ENCODE measurements at regions not wholly inside any gene's neighbourhood (a gene's known extent, or its start where the extent isn't known, plus 50 kb on each side); places are given as distances from the start of the nearest gene placed in this dataset.
"Not testable (repeated sequence)": the region's sequence is repeated elsewhere in the genome, so short reads cannot be mapped to it uniquely, and the experiment has no call there.

- H3K4me3 Mint-ChIP-seq, result no peak overlapping the region
- no peak for DNase-seq
- no peaks in the 10 kb centered on the region for H3K36me3 Mint-ChIP-seq (ENCODE audit: insufficient read depth)
Observed at GRCh38 chr1:163562355-163562754, 240.6 kb downstream of the NUF2 start.

GRCh38 chr1:163565166-163565565, 243.4 kb downstream of the NUF2 start:
- Mint-ChIP-seq H3K9me3 (peaks cover 0 to 13% of the 10 kb centered on the region in 2 donors), H3K27me3 (no peaks in the 10 kb centered on the region), H3K36me3 (ENCODE audit: insufficient read depth) (no peaks in the 10 kb centered on the region), H3K4me3 (no peak overlapping the region), H3K4me1 (ENCODE audit: low read depth in 2 of 2) (no peaks in the 10 kb centered on the region), H3K27ac (no peak overlapping the region)
- ATAC-seq (replicated peaks) (no peak), DNase-seq (no peak)

More at GRCh38 chr1:163562355-163562754, 240.6 kb downstream of the NUF2 start:
- Mint-ChIP-seq H3K27me3 (no peaks in the 10 kb centered on the region), H3K9me3 (peaks cover 0 to 13% of the 10 kb centered on the region in 2 donors), H3K27ac (no peak overlapping the region), H3K4me1 (ENCODE audit: low read depth in 2 of 2) (no peaks in the 10 kb centered on the region)
- ATAC-seq (replicated peaks), result no peak

GRCh38 chr1:163570071-163570470, 248.3 kb downstream of the NUF2 start:
- DNase-seq, result no peak
- no peak overlapping the region for H3K4me3 Mint-ChIP-seq
- H3K36me3 Mint-ChIP-seq (ENCODE audit: insufficient read depth), result no peaks in the 10 kb centered on the region
- no peaks in the 10 kb centered on the region for H3K4me1 Mint-ChIP-seq (ENCODE audit: low read depth in 2 of 2)
- H3K27me3 Mint-ChIP-seq, result no peaks in the 10 kb centered on the region
- H3K27ac Mint-ChIP-seq, result no peak overlapping the region
- H3K9me3 Mint-ChIP-seq, result peaks cover 0 to 4% of the 10 kb centered on the region in 2 donors
- ATAC-seq (replicated peaks), result no peak

GRCh38 chr1:163571950-163572349, 250.2 kb downstream of the NUF2 start:
- Mint-ChIP-seq H3K4me3 (no peak overlapping the region), H3K4me1 (ENCODE audit: low read depth in 2 of 2) (no peaks in the 10 kb centered on the region), H3K27me3 (no peaks in the 10 kb centered on the region), H3K9me3 (no peaks in the 10 kb centered on the region), H3K36me3 (ENCODE audit: insufficient read depth) (no peaks in the 10 kb centered on the region), H3K27ac (no peak overlapping the region)
- ATAC-seq (replicated peaks) (no peak), DNase-seq (no peak)

- ATAC-seq (replicated peaks) (no peak), DNase-seq (no peak)
- H3K4me3 Mint-ChIP-seq, result no peak overlapping the region
- no peaks in the 10 kb centered on the region for H3K36me3 Mint-ChIP-seq (ENCODE audit: insufficient read depth)
- no peaks in the 10 kb centered on the region for H3K9me3 Mint-ChIP-seq
- H3K27ac Mint-ChIP-seq, result no peak overlapping the region
- no peaks in the 10 kb centered on the region for H3K27me3 Mint-ChIP-seq
- H3K4me1 Mint-ChIP-seq (ENCODE audit: low read depth in 2 of 2), result no peaks in the 10 kb centered on the region
Observed at GRCh38 chr1:163574119-163574518, 252.4 kb downstream of the NUF2 start.

- no peaks in the 10 kb centered on the region for H3K9me3 Mint-ChIP-seq
- no peaks in the 10 kb centered on the region for H3K4me1 Mint-ChIP-seq (ENCODE audit: low read depth in 2 of 2)
- H3K27ac Mint-ChIP-seq, result no peak overlapping the region
- ATAC-seq (replicated peaks), result no peak
- no peaks in the 10 kb centered on the region for H3K27me3 Mint-ChIP-seq
- H3K36me3 Mint-ChIP-seq (ENCODE audit: insufficient read depth), result no peaks in the 10 kb centered on the region
- H3K4me3 Mint-ChIP-seq, result no peak overlapping the region
- DNase-seq, result no peak
Observed at GRCh38 chr1:163580926-163581325, 259.2 kb downstream of the NUF2 start.

GRCh38 chr1:163583661-163584181, 262.0 kb downstream of the NUF2 start:
- no peak for ATAC-seq (replicated peaks)
- no peak for DNase-seq
- Mint-ChIP-seq H3K9me3 (no peaks in the 10 kb centered on the region), H3K4me1 (ENCODE audit: low read depth in 2 of 2) (no peaks in the 10 kb centered on the region), H3K27ac (no peak overlapping the region), H3K4me3 (no peak overlapping the region), H3K36me3 (ENCODE audit: insufficient read depth) (no peaks in the 10 kb centered on the region), H3K27me3 (no peaks in the 10 kb centered on the region)

GRCh38 chr1:163585796-163586195, 264.0 kb downstream of the NUF2 start:
- Mint-ChIP-seq H3K4me1 (ENCODE audit: low read depth in 2 of 2) (no peaks in the 10 kb centered on the region), H3K9me3 (no peaks in the 10 kb centered on the region), H3K4me3 (no peak overlapping the region), H3K27me3 (no peaks in the 10 kb centered on the region), H3K27ac (no peak overlapping the region), H3K36me3 (ENCODE audit: insufficient read depth) (no peaks in the 10 kb centered on the region)
- ATAC-seq (replicated peaks) (no peak), DNase-seq (no peak)

- Mint-ChIP-seq H3K27ac (no peak overlapping the region), H3K27me3 (no peaks in the 10 kb centered on the region), H3K4me1 (ENCODE audit: low read depth in 2 of 2) (no peaks in the 10 kb centered on the region), H3K4me3 (no peak overlapping the region), H3K36me3 (ENCODE audit: insufficient read depth) (no peaks in the 10 kb centered on the region), H3K9me3 (peaks cover 5 to 11% of the 10 kb centered on the region in 2 donors)
- DNase-seq (no peak), ATAC-seq (replicated peaks) (no peak)
Observed at GRCh38 chr1:163588796-163589195, 267.0 kb downstream of the NUF2 start.

- Mint-ChIP-seq H3K4me3 (no peak overlapping the region), H3K27me3 (no peaks in the 10 kb centered on the region), H3K9me3 (peaks cover 5 to 11% of the 10 kb centered on the region in 2 donors), H3K27ac (no peak overlapping the region), H3K4me1 (ENCODE audit: low read depth in 2 of 2) (no peaks in the 10 kb centered on the region), H3K36me3 (ENCODE audit: insufficient read depth) (no peaks in the 10 kb centered on the region)
- ATAC-seq (replicated peaks) (no peak), DNase-seq (no peak)
Observed at GRCh38 chr1:163589735-163590134, 268.0 kb downstream of the NUF2 start.

GRCh38 chr1:163591131-163591530, 269.4 kb downstream of the NUF2 start:
- not testable (repeated sequence) for H3K36me3 Mint-ChIP-seq (ENCODE audit: insufficient read depth); H3K4me1 Mint-ChIP-seq (ENCODE audit: low read depth in 2 of 2); H3K27me3 Mint-ChIP-seq; DNase-seq; H3K4me3 Mint-ChIP-seq; H3K27ac Mint-ChIP-seq; ATAC-seq (replicated peaks)
- H3K9me3 Mint-ChIP-seq, result peaks cover 5 to 11% of the 10 kb centered on the region in 2 donors

GRCh38 chr1:163592623-163593022, 270.9 kb downstream of the NUF2 start:
- not testable (repeated sequence) for H3K4me1 Mint-ChIP-seq (ENCODE audit: low read depth in 2 of 2); H3K36me3 Mint-ChIP-seq (ENCODE audit: insufficient read depth); DNase-seq; H3K4me3 Mint-ChIP-seq; H3K27me3 Mint-ChIP-seq; H3K27ac Mint-ChIP-seq; ATAC-seq (replicated peaks)
- peaks cover 5 to 11% of the 10 kb centered on the region in 2 donors for H3K9me3 Mint-ChIP-seq

GRCh38 chr1:163596106-163596505, 274.4 kb downstream of the NUF2 start:
- not testable (repeated sequence) for DNase-seq; H3K27ac Mint-ChIP-seq; H3K36me3 Mint-ChIP-seq (ENCODE audit: insufficient read depth); H3K4me1 Mint-ChIP-seq (ENCODE audit: low read depth in 2 of 2); H3K27me3 Mint-ChIP-seq; ATAC-seq (replicated peaks); H3K4me3 Mint-ChIP-seq
- H3K9me3 Mint-ChIP-seq, result peaks cover 12 to 19% of the 10 kb centered on the region in 2 donors

GRCh38 chr1:163596541-163597258, 274.9 kb downstream of the NUF2 start:
- H3K27me3 Mint-ChIP-seq, result no peaks in the 10 kb centered on the region
- H3K27ac Mint-ChIP-seq, result no peak overlapping the region
- no peak for ATAC-seq (replicated peaks)
- H3K36me3 Mint-ChIP-seq (ENCODE audit: insufficient read depth), result no peaks in the 10 kb centered on the region
- H3K4me3 Mint-ChIP-seq, result no peak overlapping the region
- peaks cover 12 to 16% of the 10 kb centered on the region in 2 donors for H3K9me3 Mint-ChIP-seq
- H3K4me1 Mint-ChIP-seq (ENCODE audit: low read depth in 2 of 2), result no peaks in the 10 kb centered on the region
- no peak for DNase-seq
